GM03348 (cell line): ENCODE measurements at regions not wholly inside any gene's neighbourhood (a gene's known extent, or its start where the extent isn't known, plus 50 kb on each side); places are given as distances from the start of the nearest gene placed in this dataset.

Source experiments
- DNase-seq: peaks from one replicate; pipeline ENCODE4 v3.0.0; 2012; ENCODE audit warnings: low spot score

DNA sequence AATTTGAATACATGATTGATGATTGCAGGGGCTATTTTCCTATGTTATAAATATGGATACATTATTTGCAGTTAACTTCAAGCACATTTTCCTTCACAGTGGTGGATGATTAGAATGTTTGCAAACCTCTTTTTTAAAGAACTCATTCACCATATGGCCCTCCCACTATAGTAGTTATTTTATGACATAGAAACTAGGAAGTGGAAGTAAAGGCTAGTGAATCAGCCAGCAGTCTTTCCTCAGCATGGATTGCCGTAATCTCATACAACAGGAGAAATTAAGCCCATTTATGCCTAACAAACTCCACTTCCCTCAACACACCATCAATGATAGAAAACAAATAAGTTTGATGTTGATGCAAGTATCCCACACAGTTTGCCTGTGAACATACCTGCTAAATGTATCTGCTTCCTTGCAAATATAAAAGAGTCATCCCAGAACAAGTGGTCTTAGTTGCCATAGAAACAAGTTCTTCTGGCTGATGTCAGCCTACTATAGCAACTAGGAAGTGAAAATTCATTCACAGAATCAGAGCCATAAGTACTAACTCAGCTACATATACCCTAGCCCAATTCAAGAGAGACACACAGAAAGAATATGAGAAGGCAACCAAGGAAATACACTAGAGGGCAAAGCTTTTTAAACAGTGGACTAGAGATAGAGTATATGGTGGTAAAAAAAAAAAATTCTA is 100.9 kb upstream of the RADX start:
- DNase-seq = no peak
